GM19023 (cell line): ENCODE measurements at regions not wholly inside any gene's neighbourhood (a gene's known extent, or its start where the extent isn't known, plus 50 kb on each side); places are given as distances from the start of the nearest gene placed in this dataset.
A peak's percentile ranks its signal among the peaks of the same experiment; 100 is the strongest.

Source experiments
- ATAC-seq: cut with Tn5 transposase; IDR thresholded peaks from one replicate; pipeline ENCODE4 v1.9.1; 2021; ENCODE audit warnings: mild to moderate bottlenecking, moderate library complexity; ENCODE audit not compliant: unreplicated experiment

GRCh38 chr12:93042684-93043083, 113.6 kb upstream of the EEA1 start:
- ATAC-seq = no peak

- ATAC-seq = no peak
Observed at GRCh38 chr12:93043192-93043876, 114.2 kb upstream of the EEA1 start.

- no peak for ATAC-seq
Observed at GRCh38 chr12:93043877-93044209, 114.7 kb upstream of the EEA1 start.

- ATAC-seq = no peak
Observed at GRCh38 chr12:93047118-93047517, 118.0 kb upstream of the EEA1 start.

- no peak for ATAC-seq
Observed at GRCh38 chr12:93048656-93049055, 119.6 kb upstream of the EEA1 start.

GRCh38 chr12:93050026-93050747, 121.1 kb upstream of the EEA1 start:
- no peak for ATAC-seq

GRCh38 chr12:93050748-93051081, 121.6 kb upstream of the EEA1 start:
- ATAC-seq = no peak

- ATAC-seq = no peak
Observed at GRCh38 chr12:93054021-93054420, 124.9 kb upstream of the EEA1 start.

GRCh38 chr12:93055221-93055620, 126.1 kb upstream of the EEA1 start:
- ATAC-seq = no peak

- ATAC-seq = no peak
Observed at GRCh38 chr12:93056971-93057535, 128.0 kb upstream of the EEA1 start.

- ATAC-seq = no peak
Observed at GRCh38 chr12:93058280-93058679, 129.2 kb upstream of the EEA1 start.

GRCh38 chr12:93059288-93059687, 130.2 kb upstream of the EEA1 start:
- no peak for ATAC-seq

GRCh38 chr12:93059925-93060665, 131.0 kb upstream of the EEA1 start:
- ATAC-seq = peak; percentile 97

- peak; percentile 26 for ATAC-seq
Observed at GRCh38 chr12:93060666-93061472, 131.8 kb upstream of the EEA1 start.

GRCh38 chr12:93061473-93062419, 132.7 kb upstream of the EEA1 start:
- no peak for ATAC-seq

- no peak for ATAC-seq
Observed at GRCh38 chr12:93065896-93066295, 136.8 kb upstream of the EEA1 start.

- ATAC-seq = no peak
Observed at GRCh38 chr12:93072340-93072739, 143.2 kb upstream of the EEA1 start.

- ATAC-seq = no peak
Observed at GRCh38 chr12:93073324-93073723, 144.2 kb upstream of the EEA1 start.

- no peak for ATAC-seq
Observed at GRCh38 chr12:93078059-93078458, 149.0 kb upstream of the EEA1 start.

GRCh38 chr12:93078577-93078976, 149.5 kb upstream of the EEA1 start:
- no peak for ATAC-seq
